ENCODE measurements at regions not wholly inside any gene's neighbourhood (a gene's known extent, or its start where the extent isn't known, plus 50 kb on each side); places are given as distances from the start of the nearest gene placed in this dataset.

DNA sequence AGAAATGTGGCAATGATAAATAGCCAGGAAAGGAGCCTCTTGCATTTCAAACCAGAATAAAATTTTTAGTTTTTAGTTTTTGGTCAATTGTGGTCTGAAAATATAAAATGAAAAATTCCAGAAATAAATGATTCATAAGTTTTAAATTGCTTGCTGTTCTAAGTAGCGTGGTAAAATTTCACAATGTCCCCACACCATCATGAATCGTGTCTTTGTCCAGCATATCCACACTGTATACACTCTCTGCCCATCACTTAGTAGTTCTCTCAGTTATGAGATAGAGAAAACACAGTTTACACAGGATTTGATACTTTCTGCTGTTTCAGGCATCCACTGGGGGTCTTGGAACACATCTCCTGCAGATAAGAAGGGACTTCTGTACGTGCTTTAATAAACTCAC lies 783.9 kb downstream of the TSN start:
- DNase-seq (ENCODE audit: extremely low read depth in 1 of 4, low spot score in 3 of 4) (no peak), ATAC-seq (no peak), FAIRE-seq (no peak)
- ChIA-PET POLR2A (no interaction called here), CTCF (ENCODE audit: low intra/inter-chr PET ratio) (no interaction called here)
- Histone ChIP-seq H3K9me3 (replicated peaks; ENCODE audit: control insufficient read depth, insufficient read depth, low read depth, low read length) (no peaks in the 10 kb centered on the region), H3K4me1 (replicated peaks in 1 of 2; ENCODE audit: control insufficient read depth in 2 of 2, insufficient read depth in 2 of 2, low read length in 2 of 2) (no peaks in the 10 kb centered on the region), H3K27ac (ENCODE audit: extremely low read depth, low read depth, low read length) (no peak overlapping the region), H3K9ac (ENCODE audit: insufficient read depth in 1 of 2, low read depth in 2 of 2, low read length in 2 of 2) (no peak overlapping the region), H4K20me1 (replicated peaks; ENCODE audit: control insufficient read depth, insufficient read depth, low read length) (no peaks in the 10 kb centered on the region), H2AFZ (ENCODE audit: low read depth, low read length) (no peak overlapping the region), H3K9me1 (ENCODE audit: control insufficient read depth, insufficient read depth, low read length) (no peaks in the 10 kb centered on the region), H3K27me3 (ENCODE audit: control insufficient read depth in 2 of 2, insufficient read depth in 2 of 2, low read length in 2 of 2) (no peaks in the 10 kb centered on the region), H3K4me3 (no peak overlapping the region), H3K4me2 (ENCODE audit: insufficient read depth, low read length) (no peak overlapping the region), H3K79me2 (ENCODE audit: control insufficient read depth, insufficient read depth, low read length) (no peaks in the 10 kb centered on the region), H3K36me3 (ENCODE audit: control insufficient read depth, insufficient read depth, low read length) (no peaks in the 10 kb centered on the region)
- no TSS peak for BruUV-seq (replicated peaks)
- 2% methylated on average over 3 of the region's 3 CpGs for WGBS (ENCODE audit: insufficient coverage, low coverage, missing lambda C conversion rate)
- in situ Hi-C loops (cut with MboI) (no loop called here), intact Hi-C loops (cut with micrococcal nuclease) (no loop called here)
- TF ChIP-seq KAT2B (IDR thresholded peaks at IDR 0.05; ENCODE audit: low read depth, low read length) (no peak), ZNF174 (CRISPR knock-in tag; IDR thresholded peaks at IDR 0.05) (no peak), MED1 (CRISPR knock-in tag; IDR thresholded peaks at IDR 0.05; ENCODE audit: borderline replicate concordance) (no peak), SETDB1 (IDR thresholded peaks at IDR 0.05; ENCODE audit: low read length) (no peak), NFYB (IDR thresholded peaks at IDR 0.05; ENCODE audit: extremely low read depth, insufficient read length) (no peak), FIP1L1 (IDR thresholded peaks at IDR 0.05; ENCODE audit: low read depth, low read length, poor library complexity, severe bottlenecking) (no peak), THRAP3 (IDR thresholded peaks at IDR 0.05; ENCODE audit: borderline replicate concordance) (no peak)

DNA sequence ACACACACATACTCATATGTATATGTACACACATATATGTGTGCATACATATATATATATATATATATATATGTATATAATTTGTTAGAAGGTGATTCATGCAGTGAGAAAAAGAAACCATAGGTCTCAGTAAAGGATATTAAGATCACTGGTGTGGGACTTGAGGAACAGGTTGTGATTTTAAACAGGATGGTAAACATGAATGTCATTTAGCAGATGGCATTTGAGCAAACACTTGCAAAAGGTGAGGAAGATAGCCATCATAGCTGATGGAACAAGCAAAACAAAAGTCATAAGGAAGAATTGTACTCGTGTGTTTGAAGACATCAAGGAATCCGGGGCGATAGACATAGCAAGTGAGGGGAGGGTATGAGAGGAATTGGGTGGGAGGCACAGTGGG lies 784.5 kb downstream of the TSN start:
- DNase-seq (ENCODE audit: extremely low read depth in 1 of 4, low spot score in 3 of 4), result no peak
- POLR2A ChIA-PET, result no interaction called here
- H3K4me3 ChIP-seq, result no peak overlapping the region
- TF ChIP-seq, protein P1, sequence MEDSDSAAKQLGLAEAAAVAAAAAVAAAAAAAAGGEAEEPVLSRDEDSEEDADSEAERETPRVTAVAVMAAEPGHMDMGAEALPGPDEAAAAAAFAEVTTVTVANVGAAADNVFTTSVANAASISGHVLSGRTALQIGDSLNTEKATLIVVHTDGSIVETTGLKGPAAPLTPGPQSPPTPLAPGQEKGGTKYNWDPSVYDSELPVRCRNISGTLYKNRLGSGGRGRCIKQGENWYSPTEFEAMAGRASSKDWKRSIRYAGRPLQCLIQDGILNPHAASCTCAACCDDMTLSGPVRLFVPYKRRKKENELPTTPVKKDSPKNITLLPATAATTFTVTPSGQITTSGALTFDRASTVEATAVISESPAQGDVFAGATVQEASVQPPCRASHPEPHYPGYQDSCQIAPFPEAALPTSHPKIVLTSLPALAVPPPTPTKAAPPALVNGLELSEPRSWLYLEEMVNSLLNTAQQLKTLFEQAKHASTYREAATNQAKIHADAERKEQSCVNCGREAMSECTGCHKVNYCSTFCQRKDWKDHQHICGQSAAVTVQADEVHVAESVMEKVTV (CRISPR knock-in tag; IDR thresholded peaks at IDR 0.05), result no peak
- TF ChIP-seq ZNF384 (IDR thresholded peaks at IDR 0.05; ENCODE audit: low read depth, low read length) (no peak), SETDB1 (IDR thresholded peaks at IDR 0.05; ENCODE audit: low read length) (no peak), CBX3 (IDR thresholded peaks at IDR 0.05; ENCODE audit: borderline replicate concordance in 1 of 2, low read length in 2 of 2) (no peak), EZH2 (IDR thresholded peaks at IDR 0.05; ENCODE audit: borderline replicate concordance, low read depth, low read length) (no peak), BHLHE40 (IDR thresholded peaks at IDR 0.05; ENCODE audit: low read length) (no peak), CBX1 (IDR thresholded peaks at IDR 0.05; ENCODE audit: low read depth) (no peak)

More for the DNA sequence above, 784.5 kb downstream of the TSN start:
- 3% methylated on average over 3 of the region's 3 CpGs for WGBS (ENCODE audit: insufficient coverage, low coverage, missing lambda C conversion rate)
- no peaks in the 10 kb centered on the region for H4K20me1 ChIP-seq (replicated peaks; ENCODE audit: control insufficient read depth, insufficient read depth, low read length)
- CTCF ChIA-PET (ENCODE audit: low intra/inter-chr PET ratio), result no interaction called here
- H3K36me3 ChIP-seq (ENCODE audit: control insufficient read depth, insufficient read depth, low read length), result no peaks in the 10 kb centered on the region
- FAIRE-seq (no peak), ATAC-seq (no peak)
- no peak overlapping the region for H2AFZ ChIP-seq (ENCODE audit: low read depth, low read length)
- no peaks in the 10 kb centered on the region for H3K79me2 ChIP-seq (ENCODE audit: control insufficient read depth, insufficient read depth, low read length)
- intact Hi-C loops (cut with micrococcal nuclease), result no loop called here
- H3K9me3 ChIP-seq (replicated peaks; ENCODE audit: control insufficient read depth, insufficient read depth, low read depth, low read length), result no peaks in the 10 kb centered on the region
- no peak overlapping the region for H3K27ac ChIP-seq (ENCODE audit: extremely low read depth, low read depth, low read length)
- no peaks in the 10 kb centered on the region for H3K27me3 ChIP-seq (ENCODE audit: control insufficient read depth in 2 of 2, insufficient read depth in 2 of 2, low read length in 2 of 2)
- no TSS peak for BruUV-seq (replicated peaks)
- H3K4me2 ChIP-seq (ENCODE audit: insufficient read depth, low read length), result no peak overlapping the region
- no peaks in the 10 kb centered on the region for H3K4me1 ChIP-seq (replicated peaks in 1 of 2; ENCODE audit: control insufficient read depth in 2 of 2, insufficient read depth in 2 of 2, low read length in 2 of 2)
- in situ Hi-C loops (cut with MboI), result no loop called here
- H3K9ac ChIP-seq (ENCODE audit: insufficient read depth in 1 of 2, low read depth in 2 of 2, low read length in 2 of 2), result no peak overlapping the region
- H3K9me1 ChIP-seq (ENCODE audit: control insufficient read depth, insufficient read depth, low read length), result no peaks in the 10 kb centered on the region
